AG10803 (cell line): ENCODE measurements at regions not wholly inside any gene's neighbourhood (a gene's known extent, or its start where the extent isn't known, plus 50 kb on each side); places are given as distances from the start of the nearest gene placed in this dataset.

ENCODE experiments used
- DNase-seq: peaks from one replicate; pipeline ENCODE4 v3.0.0; 2010; ENCODE audit warnings: low read depth
- H3K4me3 ChIP-seq: 2 replicates; pipeline ENCODE4 v1.5.1; 2011; ENCODE audit warnings: mild to moderate bottlenecking, low read length, control low read depth
- CTCF ChIP-seq: conservative IDR thresholded peaks from 2 replicates; pipeline ENCODE4 v1.5.1; 2011; ENCODE audit warnings: mild to moderate bottlenecking, low read length, control low read depth, inconsistent platforms

- H3K4me3 ChIP-seq, result no peak overlapping the region
- DNase-seq, result no peak
- TF ChIP-seq CTCF, result no peak
Observed at GRCh38 chr3:161444694-161445077, 51.9 kb upstream of the OTOL1 start.

GRCh38 chr3:161443921-161444693, 52.5 kb upstream of the OTOL1 start:
- no peak for TF ChIP-seq CTCF
- no peak overlapping the region for H3K4me3 ChIP-seq
- DNase-seq, result no peak

GRCh38 chr3:161430307-161430706, 59.0 kb upstream of the SPTSSB start:
- no peak for DNase-seq
- no peak for TF ChIP-seq CTCF
- H3K4me3 ChIP-seq, result no peak overlapping the region

- no peak for TF ChIP-seq CTCF
- no peak overlapping the region for H3K4me3 ChIP-seq
- no peak for DNase-seq
Observed at GRCh38 chr3:161427347-161427746, 56.0 kb upstream of the SPTSSB start.

- no peak overlapping the region for H3K4me3 ChIP-seq
- no peak for DNase-seq
- no peak for TF ChIP-seq CTCF
Observed at GRCh38 chr3:161426758-161427157, 55.4 kb upstream of the SPTSSB start.

- peak; percentile 71 for TF ChIP-seq CTCF
- DNase-seq, result peak; percentile 37
Observed at GRCh38 chr3:161423911-161424522, 52.7 kb upstream of the SPTSSB start.

GRCh38 chr3:161422171-161422700, 50.9 kb upstream of the SPTSSB start:
- TF ChIP-seq CTCF, result no peak
- DNase-seq, result no peak
- no peak overlapping the region for H3K4me3 ChIP-seq

More at GRCh38 chr3:161423911-161424522, 52.7 kb upstream of the SPTSSB start:
- H3K4me3 ChIP-seq, result no peak overlapping the region
